ENCODE measurements at regions not wholly inside any gene's neighbourhood (a gene's known extent, or its start where the extent isn't known, plus 50 kb on each side); places are given as distances from the start of the nearest gene placed in this dataset.
"Not testable (repeated sequence)": the region's sequence is repeated elsewhere in the genome, so short reads cannot be mapped to it uniquely, and the experiment has no call there.

- not testable (repeated sequence) for TF ChIP-seq POLR2A (IDR thresholded peaks at IDR 0.05; ENCODE audit: borderline replicate concordance, extremely low read depth, insufficient read depth, insufficient read length); CTCF (IDR thresholded peaks at IDR 0.05 in 2 of 3, conservative IDR thresholded peaks at IDR 0.05 in 1 of 3; ENCODE audit: borderline replicate concordance in 1 of 3, insufficient read depth in 1 of 3, low read depth in 2 of 3, low read length in 2 of 3); REST (IDR thresholded peaks at IDR 0.05; ENCODE audit: low read depth); ZNF274 (IDR thresholded peaks at IDR 0.05; ENCODE audit: low read depth, low read length); TCF7L2 (IDR thresholded peaks at IDR 0.05; ENCODE audit: borderline replicate concordance, extremely low read depth, insufficient read depth, insufficient read length); CBX3 (IDR thresholded peaks at IDR 0.05; ENCODE audit: low read depth); EZH2 (IDR thresholded peaks at IDR 0.05); POLR2AphosphoS5 (IDR thresholded peaks at IDR 0.05; ENCODE audit: low read depth, low read length)
These were observed 1958.3 kb downstream of the FOXD4L5 start for GRCh38 chr9:63326665-63327064.
